ENCODE measurements at regions not wholly inside any gene's neighbourhood (a gene's known extent, or its start where the extent isn't known, plus 50 kb on each side); places are given as distances from the start of the nearest gene placed in this dataset.

GRCh38 chr17:70021726-70022125 lies 53.3 kb upstream of the KCNJ16 start:
- no peak for DNase-seq (ENCODE audit: low read depth)

GRCh38 chr17:70022175-70022574 lies 52.9 kb upstream of the KCNJ16 start:
- peak; percentile 28 for DNase-seq (ENCODE audit: low read depth)

GRCh38 chr17:70024253-70024652 lies 50.8 kb upstream of the KCNJ16 start:
- DNase-seq (ENCODE audit: low read depth): no peak
